GM12878 (cell line): ENCODE measurements at regions not wholly inside any gene's neighbourhood (a gene's known extent, or its start where the extent isn't known, plus 50 kb on each side); places are given as distances from the start of the nearest gene placed in this dataset.

Experiments used
- ATAC-seq: fragments of 200-7000 bp; cut with Tn5 transposase; 3 replicates; pipeline ENCODE4 v1.9.1; 2020; ENCODE audit warnings: mild to moderate bottlenecking, moderate library complexity
- BruUV-seq: library from RNA; stranded (reverse); fragments of 400-500 nt; replicated peaks from 2 replicates; lab custom pipeline; 2021; lab: Mats Ljungman, UMichigan
- CTCF ChIA-PET: fragments of 300-600 bp; sonication (Branson Sonifier 250); formaldehyde crosslinking; extraction: SDS; loops from one replicate; lab custom pipeline; 2021; ENCODE audit warnings: inconsistent platforms; lab: Yijun Ruan, JAX
- POLR2A ChIA-PET: fragments of 350-600 bp; formaldehyde crosslinking; extraction: SDS; loops from one replicate; lab custom pipeline; 2021; ENCODE audit warnings: inconsistent platforms; lab: Charles Lee
- RAD21 ChIA-PET: fragments of 300-600 bp; sonication (Branson Sonifier 250); formaldehyde crosslinking; loops from one replicate; lab custom pipeline; 2023; ENCODE audit warnings: antibody characterized with exemption; ENCODE audit not compliant: unreplicated experiment; lab: Charles Lee
- SMC1A ChIA-PET: fragments of 300-600 bp; sonication (Branson Sonifier 250); formaldehyde crosslinking; loops from one replicate; lab custom pipeline; 2023; ENCODE audit not compliant: unreplicated experiment, uncharacterized antibody; lab: Charles Lee
- DNase-seq: peaks from one replicate; pipeline ENCODE4 v3.0.0-alpha.2; 2011; ENCODE audit warnings: low read depth, low spot score
- FAIRE-seq: peaks from 3 replicates; lab custom pipeline; 2011; peaks lifted over from hg19 to GRCh38; lab: Jason Lieb, UNC
- H2AFZ ChIP-seq: 2 replicates; pipeline ENCODE4 v1.6.0; 2011; ENCODE audit warnings: low read depth, low read length, control low read depth; ENCODE audit not compliant: control insufficient read depth
- H3K27ac ChIP-seq: 2 replicates; pipeline ENCODE4 v1.5.1; 2011; ENCODE audit warnings: control low read depth; ENCODE audit not compliant: control insufficient read depth, insufficient read depth
- H3K27me3 ChIP-seq, 2 experiments: replicated peaks in 1 of 2; 2 replicates each; pipeline versions ENCODE4 v1.6.0 to v1.6.1; 2011; ENCODE audit warnings: low read length in 1 of 2; ENCODE audit not compliant: control insufficient read depth in 2 of 2, insufficient read depth in 2 of 2
- H3K36me3 ChIP-seq, 2 experiments: 2 replicates each; pipeline ENCODE4 v1.5.1; 2011; ENCODE audit warnings: low read length in 1 of 2; ENCODE audit not compliant: control insufficient read depth in 2 of 2, insufficient read depth in 2 of 2
- H3K4me1 ChIP-seq: 2 replicates; pipeline ENCODE4 v1.6.1; 2011; ENCODE audit warnings: mild to moderate bottlenecking, low read length, moderate library complexity, mixed read lengths; ENCODE audit not compliant: control insufficient read depth, insufficient read depth
- H3K4me2 ChIP-seq: 2 replicates; pipeline ENCODE4 v1.6.0; 2011; ENCODE audit warnings: control low read depth; ENCODE audit not compliant: control insufficient read depth, insufficient read depth
- H3K4me3 ChIP-seq: fragments of 200-600 bp; sonication (generic); 2 replicates; pipeline ENCODE4 v1.5.1; 2016
- H3K79me2 ChIP-seq: 2 replicates; pipeline ENCODE4 v1.6.0; 2011; ENCODE audit warnings: low read length; ENCODE audit not compliant: control insufficient read depth, insufficient read depth
- H3K9ac ChIP-seq: 2 replicates; pipeline ENCODE4 v1.8.0; 2011; ENCODE audit warnings: low read length, control low read depth, mixed read lengths; ENCODE audit not compliant: control insufficient read depth, insufficient read depth
- H3K9me3 ChIP-seq: replicated peaks from 3 replicates; pipeline ENCODE4 v1.5.1; 2011; ENCODE audit warnings: mild to moderate bottlenecking, low read length; ENCODE audit not compliant: control insufficient read depth, insufficient read depth
- H4K20me1 ChIP-seq: 2 replicates; pipeline ENCODE4 v1.6.0; 2011; ENCODE audit not compliant: control insufficient read depth, insufficient read depth
- CHD2 ChIP-seq: IDR thresholded peaks from 2 replicates; pipeline ENCODE4 v1.6.1; 2011; ENCODE audit warnings: low read depth, low read length, improper control_type of control experiment, borderline replicate concordance
- ETV6 ChIP-seq, 2 experiments: fragments of 450-650 bp in 1 of 2; IDR thresholded peaks in 1 of 2; conservative IDR thresholded peaks in 1 of 2; 2 replicates each; pipeline ENCODE4 v1.6.1; 2014; ENCODE audit warnings: antibody characterized with exemption in 1 of 2, borderline replicate concordance in 1 of 2, low read depth in 1 of 2, mild to moderate bottlenecking in 1 of 2, moderate library complexity in 1 of 2
- MXI1 ChIP-seq: fragments of 150-350 bp; IDR thresholded peaks from 2 replicates; pipeline ENCODE4 v1.6.1; 2011; ENCODE audit warnings: low read depth, mild to moderate bottlenecking, inconsistent platforms, low read length, improper control_type of control experiment
- POU2F2 ChIP-seq: IDR thresholded peaks from 3 replicates; pipeline ENCODE4 v1.6.1; 2011; ENCODE audit warnings: low read depth, mild to moderate bottlenecking, low read length, borderline replicate concordance
- RBBP5 ChIP-seq: fragments of 200-600 bp; sonication (generic); conservative IDR thresholded peaks from 2 replicates; pipeline ENCODE4 v1.6.1; 2016
- SKIL ChIP-seq: fragments of 450-650 bp; IDR thresholded peaks from 2 replicates; pipeline ENCODE4 v1.6.1; 2017; ENCODE audit warnings: mild to moderate bottlenecking, low read depth, inconsistent platforms; ENCODE audit not compliant: poor library complexity, severe bottlenecking
- SMARCA5 ChIP-seq: fragments of 450-650 bp; IDR thresholded peaks from 2 replicates; pipeline ENCODE4 v1.6.1; 2017; ENCODE audit warnings: mild to moderate bottlenecking
- YY1 ChIP-seq: IDR thresholded peaks from 2 replicates; pipeline ENCODE4 v1.6.1; 2011; ENCODE audit warnings: low read depth, mild to moderate bottlenecking, low read length
- ZNF207 ChIP-seq: fragments of 450-650 bp; IDR thresholded peaks from 2 replicates; pipeline ENCODE4 v1.6.1; 2014; ENCODE audit warnings: antibody characterized with exemption, mild to moderate bottlenecking, borderline replicate concordance
- ZNF274 ChIP-seq: IDR thresholded peaks from one replicate; pipeline ENCODE4 v1.8.0; 2011; ENCODE audit not compliant: insufficient read length, insufficient read depth
- WGBS: methylation state at CpG from one replicate; pipeline ENCODE4 v1.1.6; 2016; ENCODE audit warnings: low lambda C conversion rate; ENCODE audit not compliant: insufficient replicate concordance, insufficient coverage; ENCODE audit errors: missing lambda C conversion rate; 5-methylcytosine and 5-hydroxymethylcytosine counted together
- in situ Hi-C: fragments of 300-500 bp; cut with MboI; formaldehyde crosslinking; loops from 9 replicates; pipeline ENCODE4 v1.14.3; 2018; ENCODE audit warnings: mixed read lengths
- intact Hi-C: fragments of 100-400 bp; cut with micrococcal nuclease; formaldehyde crosslinking; loops from one replicate; pipeline ENCODE4 v1.14.2; 2022; ENCODE audit not compliant: unreplicated experiment

GRCh38 chr2:201949181-201949926 lies 84.3 kb upstream of the FZD7 start:
- WGBS = 69% methylated on average over 22 of the region's 22 CpGs
- H3K36me3 ChIP-seq = no peaks in the 10 kb centered on the region
- no peak for DNase-seq

GRCh38 chr2:201949927-201950246 lies 83.8 kb upstream of the FZD7 start:
- FAIRE-seq = no peak
- SMC1A ChIA-PET = no interaction called here
- TF ChIP-seq ETV6 (conservative IDR thresholded peaks at IDR 0.05 in 1 of 2, IDR thresholded peaks at IDR 0.05 in 1 of 2; ENCODE audit: borderline replicate concordance in 1 of 2, low read depth in 1 of 2) = no peak
- no peak for TF ChIP-seq ZNF274
- TF ChIP-seq YY1 = no peak
- TF ChIP-seq CHD2 = no peak
- no peak for TF ChIP-seq POU2F2
- TF ChIP-seq ZNF207 = no peak
- TF ChIP-seq MXI1 = no peak
- TF ChIP-seq RBBP5 = no peak
- no peak for TF ChIP-seq SKIL
- Histone ChIP-seq H4K20me1 (no peaks in the 10 kb centered on the region), H3K27ac (no peak overlapping the region), H3K4me1 (no peaks in the 10 kb centered on the region), H3K4me2 (no peak overlapping the region), H2AFZ (no peak overlapping the region), H3K27me3 (no peaks in the 10 kb centered on the region), H3K9me3 (no peaks in the 10 kb centered on the region), H3K9ac (no peak overlapping the region), H3K79me2 (no peaks in the 10 kb centered on the region), H3K36me3 (no peaks in the 10 kb centered on the region), H3K4me3 (no peak overlapping the region)
- POLR2A ChIA-PET = no interaction called here
- RAD21 ChIA-PET = no interaction called here
- CTCF ChIA-PET = interaction anchor here (0.6 kb wide), 1 partner anchor 248 kb away, joined by 3 read pairs; no protein-coding TSS in a partner anchor
- intact Hi-C loops (no loop called here), in situ Hi-C loops (no loop called here)
- DNase-seq = no peak
- BruUV-seq = no TSS peak
- WGBS = 56% methylated on average over 8 of the region's 8 CpGs
- no peak for ATAC-seq

More at GRCh38 chr2:201949181-201949926, 84.3 kb upstream of the FZD7 start:
- Histone ChIP-seq H3K9ac (no peak overlapping the region), H3K27ac (no peak overlapping the region), H3K4me2 (no peak overlapping the region), H3K4me1 (no peaks in the 10 kb centered on the region), H3K4me3 (no peak overlapping the region), H4K20me1 (no peaks in the 10 kb centered on the region), H3K79me2 (no peaks in the 10 kb centered on the region), H3K27me3 (no peaks in the 10 kb centered on the region), H2AFZ (no peak overlapping the region)
- ChIA-PET CTCF (interaction anchor here (0.6 kb wide), 1 partner anchor 248 kb away, joined by 3 read pairs; no protein-coding TSS in a partner anchor), POLR2A (no interaction called here)
- BruUV-seq = no TSS peak
- FAIRE-seq (no peak), ATAC-seq (no peak)
- intact Hi-C loops = no loop called here
- TF ChIP-seq SMARCA5 = no peak
- TF ChIP-seq, all 136 proteins: peak for 0
- ChIA-PET SMC1A (interaction anchor here (0.7 to 1.1 kb wide), 2 partner anchors 9 to 89 kb away, joined by 3 to 5 read pairs; no protein-coding TSS in a partner anchor), RAD21 (no interaction called here)
- H3K9me3 ChIP-seq = no peaks in the 10 kb centered on the region
- in situ Hi-C loops = no loop called here
